Fibroblast of pulmonary artery (primary cell): ENCODE measurements at regions not wholly inside any gene's neighbourhood (a gene's known extent, or its start where the extent isn't known, plus 50 kb on each side); places are given as distances from the start of the nearest gene placed in this dataset.

Experiments used
- DNase-seq: peaks from one replicate; pipeline ENCODE4 v3.0.0-alpha.2; 2010; ENCODE audit warnings: low read depth
- H3K4me3 ChIP-seq: replicated peaks from 2 replicates; pipeline ENCODE4 v1.5.1; 2011; ENCODE audit warnings: low read depth, mild to moderate bottlenecking, control low read depth, low read length, moderate library complexity
- TF ChIP-seq, protein P1 (sequence below): IDR thresholded peaks from 2 replicates; pipeline ENCODE4 v1.5.1; 2011; ENCODE audit warnings: mild to moderate bottlenecking, control low read depth, low read length, inconsistent platforms; ENCODE audit errors: missing control alignments

DNA sequence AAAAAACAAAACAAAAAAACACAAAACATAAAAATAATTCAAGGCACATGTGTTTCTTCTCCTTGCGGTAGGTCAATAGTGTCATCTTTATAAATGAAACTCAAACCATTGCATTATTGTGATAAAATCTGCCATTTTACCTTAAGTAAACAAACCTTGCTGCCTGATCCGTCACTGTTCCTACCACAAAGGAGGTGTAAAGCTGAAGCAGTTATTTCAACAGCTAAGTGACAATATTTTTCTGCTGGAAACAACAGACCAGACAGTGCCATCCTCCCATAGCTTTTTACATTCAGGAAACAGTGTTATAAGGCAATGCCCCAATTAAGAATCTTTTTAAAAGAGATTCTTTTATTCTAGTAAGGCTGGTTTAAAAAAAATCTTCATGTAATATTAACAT, 242.7 kb downstream of the PPP1R2C start:
- no peak overlapping the region for H3K4me3 ChIP-seq
- TF ChIP-seq, protein P1, sequence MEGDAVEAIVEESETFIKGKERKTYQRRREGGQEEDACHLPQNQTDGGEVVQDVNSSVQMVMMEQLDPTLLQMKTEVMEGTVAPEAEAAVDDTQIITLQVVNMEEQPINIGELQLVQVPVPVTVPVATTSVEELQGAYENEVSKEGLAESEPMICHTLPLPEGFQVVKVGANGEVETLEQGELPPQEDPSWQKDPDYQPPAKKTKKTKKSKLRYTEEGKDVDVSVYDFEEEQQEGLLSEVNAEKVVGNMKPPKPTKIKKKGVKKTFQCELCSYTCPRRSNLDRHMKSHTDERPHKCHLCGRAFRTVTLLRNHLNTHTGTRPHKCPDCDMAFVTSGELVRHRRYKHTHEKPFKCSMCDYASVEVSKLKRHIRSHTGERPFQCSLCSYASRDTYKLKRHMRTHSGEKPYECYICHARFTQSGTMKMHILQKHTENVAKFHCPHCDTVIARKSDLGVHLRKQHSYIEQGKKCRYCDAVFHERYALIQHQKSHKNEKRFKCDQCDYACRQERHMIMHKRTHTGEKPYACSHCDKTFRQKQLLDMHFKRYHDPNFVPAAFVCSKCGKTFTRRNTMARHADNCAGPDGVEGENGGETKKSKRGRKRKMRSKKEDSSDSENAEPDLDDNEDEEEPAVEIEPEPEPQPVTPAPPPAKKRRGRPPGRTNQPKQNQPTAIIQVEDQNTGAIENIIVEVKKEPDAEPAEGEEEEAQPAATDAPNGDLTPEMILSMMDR = no peak
- no peak for DNase-seq

DNA sequence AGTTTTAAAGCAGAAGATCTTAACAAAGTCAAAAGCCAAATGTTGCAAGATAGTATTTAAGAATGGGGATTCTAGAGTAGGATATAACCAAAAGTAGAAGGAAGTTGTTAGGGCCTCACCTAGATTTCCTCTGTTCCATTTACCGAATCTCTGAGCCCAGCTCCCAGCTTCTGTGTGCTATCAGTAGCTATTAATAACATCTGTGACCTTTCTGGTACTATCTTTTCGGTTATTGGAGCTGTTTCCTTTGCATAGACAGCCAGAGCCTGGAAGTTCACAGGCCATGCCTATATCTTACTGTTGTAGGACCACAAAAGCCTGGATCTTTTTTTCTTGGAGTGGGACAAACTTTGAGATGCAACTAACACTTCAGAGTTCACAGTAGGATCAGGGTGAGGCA, 244.2 kb downstream of the PPP1R2C start:
- no peak for DNase-seq
- TF ChIP-seq, protein P1 = no peak
- no peak overlapping the region for H3K4me3 ChIP-seq

DNA sequence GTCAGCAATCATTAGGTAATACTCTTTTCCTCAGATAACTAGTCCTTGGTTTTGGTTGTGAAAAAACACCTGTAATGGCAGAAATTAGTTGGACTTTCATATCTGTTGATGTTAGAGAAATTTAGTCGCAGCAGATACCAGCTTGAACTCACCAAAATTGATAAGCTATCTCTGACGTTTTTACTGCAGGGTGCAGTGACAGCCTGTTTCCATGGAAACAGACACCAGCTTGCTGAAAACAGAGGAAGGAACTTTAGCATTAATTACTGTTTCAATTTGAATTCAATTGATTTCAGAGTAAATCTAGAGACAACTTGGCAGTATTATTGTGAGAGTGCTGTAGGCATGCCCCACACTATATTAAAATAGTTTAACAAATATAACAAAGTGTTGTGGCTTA, 246.5 kb downstream of the PPP1R2C start:
- no peak for DNase-seq
- H3K4me3 ChIP-seq = no peak overlapping the region
- TF ChIP-seq, protein P1 = no peak

GRCh38 chrX:42530027-42530426, 247.9 kb downstream of the PPP1R2C start:
- DNase-seq = peak; percentile 36
- no peak overlapping the region for H3K4me3 ChIP-seq
- TF ChIP-seq, protein P1 = peak; percentile 9

DNA sequence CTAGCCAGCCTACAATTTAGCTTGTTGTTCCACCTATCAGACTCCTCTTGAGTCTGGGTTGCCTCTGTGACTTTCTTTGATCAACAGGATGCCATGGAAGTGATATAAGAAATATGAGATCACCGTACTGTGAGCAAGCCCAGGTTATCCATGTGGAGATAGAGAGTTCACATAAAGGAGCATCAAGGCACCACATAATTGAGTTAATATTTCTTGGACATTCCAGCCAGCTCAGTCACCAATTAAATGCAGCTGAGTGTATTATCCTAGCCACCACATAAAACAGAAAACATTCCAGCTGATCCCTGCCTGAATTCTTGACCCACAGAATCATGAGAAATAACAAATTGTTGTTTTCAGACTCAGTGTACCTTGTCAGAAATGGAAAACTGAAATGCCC, 253.6 kb downstream of the PPP1R2C start:
- DNase-seq = no peak
- H3K4me3 ChIP-seq = no peak overlapping the region
- TF ChIP-seq, protein P1 = no peak

DNA sequence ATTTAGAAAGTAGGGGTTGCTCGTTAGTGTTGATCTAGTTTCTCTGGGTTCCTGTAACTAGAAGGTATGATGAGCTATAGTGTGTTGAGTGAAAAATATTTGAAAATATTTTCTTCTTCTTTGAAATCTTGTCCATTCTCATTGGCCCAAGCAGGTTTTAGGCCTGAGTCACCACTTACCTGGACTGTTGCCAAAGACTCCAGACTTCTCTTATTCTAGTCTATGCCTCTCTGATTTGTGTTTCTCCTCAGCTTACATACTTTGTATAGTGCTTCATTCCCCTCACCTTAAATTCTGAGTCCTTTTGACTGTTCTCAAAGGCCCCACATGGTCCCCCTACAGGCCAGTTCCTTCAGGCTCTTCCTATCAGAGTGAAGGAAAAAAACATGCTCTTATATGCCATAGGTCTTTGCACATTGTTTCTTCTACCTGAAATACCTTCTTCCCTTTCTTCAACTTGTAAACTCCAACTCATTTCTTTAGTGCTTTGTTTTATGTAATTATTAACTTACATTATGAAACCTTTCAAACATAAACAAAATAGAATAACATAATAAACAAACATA, 258.2 kb downstream of the PPP1R2C start:
- no peak overlapping the region for H3K4me3 ChIP-seq
- peak; percentile 56 for DNase-seq
- TF ChIP-seq, protein P1 = peak; percentile 24

DNA sequence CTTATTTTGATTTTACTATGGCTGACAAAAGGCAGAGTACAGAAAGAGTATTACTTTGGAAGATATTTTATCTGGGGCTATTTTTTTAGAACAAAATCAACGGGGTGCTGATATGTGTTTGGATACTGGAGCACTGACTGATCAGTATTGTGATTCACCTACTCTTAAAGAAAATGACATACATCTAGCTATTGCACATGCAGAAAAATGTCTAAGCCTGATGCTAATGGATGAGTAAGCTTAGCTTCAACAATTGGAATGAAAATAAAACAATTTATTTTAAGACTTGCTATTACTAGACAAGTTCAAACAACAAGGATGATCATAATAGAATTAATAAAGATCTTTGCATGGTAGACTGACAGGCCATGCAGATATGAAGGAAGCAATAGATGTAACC, 262.0 kb downstream of the PPP1R2C start:
- TF ChIP-seq, protein P1 = no peak
- no peak for DNase-seq
- H3K4me3 ChIP-seq = no peak overlapping the region
